Sigmoid colon (tissue), 4 donors: ENCODE measurements at regions not wholly inside any gene's neighbourhood (a gene's known extent, or its start where the extent isn't known, plus 50 kb on each side); places are given as distances from the start of the nearest gene placed in this dataset.

ENCODE experiments used
- CTCF ChIP-seq, 4 experiments: fragments of 450-650 bp in 3 of 4; fragments of 200-600 bp in 1 of 4; IDR thresholded peaks; one replicate each; pipeline ENCODE4 v1.5.1; 2016 to 2019; ENCODE audit warnings: antibody characterized with exemption in 4 of 4, mild to moderate bottlenecking in 3 of 4, moderate library complexity in 2 of 4
- POLR2A ChIP-seq, 2 donors: fragments of 450-650 bp; IDR thresholded peaks; one replicate each; pipeline ENCODE4 v1.6.1; 2016; ENCODE audit warnings: antibody characterized with exemption in 2 of 2, mild to moderate bottlenecking in 2 of 2, moderate library complexity in 2 of 2
- POLR2AphosphoS5 ChIP-seq, 4 donors: sonication (generic); formaldehyde crosslinking; IDR thresholded peaks; one replicate each; pipeline ENCODE4 v1.6.1; 2017; ENCODE audit warnings: antibody characterized with exemption in 4 of 4

- no peak for TF ChIP-seq POLR2A (IDR thresholded peaks at IDR 0.05)
- no peak for TF ChIP-seq CTCF (IDR thresholded peaks at IDR 0.05)
- TF ChIP-seq POLR2AphosphoS5 (IDR thresholded peaks at IDR 0.05): no peak
Measured at GRCh38 chr5:123753180-123753936, 241.4 kb downstream of the CSNK1G3 start.
